Immature natural killer cell (primary cell): ENCODE measurements at regions not wholly inside any gene's neighbourhood (a gene's known extent, or its start where the extent isn't known, plus 50 kb on each side); places are given as distances from the start of the nearest gene placed in this dataset.

ENCODE experiments used
- DNase-seq, 3 donors: peaks; one replicate each; pipeline ENCODE4 v3.0.0; 2022; ENCODE audit warnings: mixed read lengths in 1 of 3
- H3K27ac Mint-ChIP-seq, 6 donors: one replicate each; pipeline ENCODE4 v1.8.0; 2020; ENCODE audit warnings: mixed read lengths in 6 of 6, mild to moderate bottlenecking in 5 of 6, inconsistent platforms in 4 of 6, moderate library complexity in 3 of 6
- H3K27me3 Mint-ChIP-seq, 3 donors: one replicate each; pipeline ENCODE4 v1.8.0; 2020 to 2021; ENCODE audit warnings: low read depth in 3 of 3, mild to moderate bottlenecking in 3 of 3, mixed read lengths in 3 of 3, moderate library complexity in 3 of 3, inconsistent platforms in 1 of 3
- H3K36me3 Mint-ChIP-seq, 3 donors: one replicate each; pipeline ENCODE4 v1.8.0; 2020; ENCODE audit warnings: mixed read lengths in 3 of 3, inconsistent platforms in 2 of 3, mild to moderate bottlenecking in 2 of 3
- H3K4me1 Mint-ChIP-seq, 2 donors: one replicate each; pipeline ENCODE4 v1.8.0; 2020; ENCODE audit warnings: inconsistent platforms in 2 of 2, mild to moderate bottlenecking in 2 of 2, mixed read lengths in 2 of 2, moderate library complexity in 1 of 2
- H3K4me3 Mint-ChIP-seq, 5 donors: one replicate each; pipeline ENCODE4 v1.8.0; 2020; ENCODE audit warnings: mild to moderate bottlenecking in 5 of 5, mixed read lengths in 5 of 5, inconsistent platforms in 3 of 5, moderate library complexity in 3 of 5
- H3K9me3 Mint-ChIP-seq, 6 donors: one replicate each; pipeline ENCODE4 v1.8.0; 2020; ENCODE audit warnings: mild to moderate bottlenecking in 6 of 6, mixed read lengths in 6 of 6, inconsistent platforms in 4 of 6, moderate library complexity in 3 of 6

GRCh38 chr3:40719660-40720287 lies 195.0 kb downstream of the ZNF621 start:
- Mint-ChIP-seq H3K4me3 (no peak overlapping the region), H3K36me3 (no peaks in the 10 kb centered on the region), H3K27ac (no peak overlapping the region), H3K27me3 (peaks cover 0 to 6% (median 2%) of the 10 kb centered on the region in 3 donors), H3K9me3 (peaks cover 0 to 2% (median 0%) of the 10 kb centered on the region in 6 donors), H3K4me1 (no peaks in the 10 kb centered on the region)
- no peak for DNase-seq

DNA sequence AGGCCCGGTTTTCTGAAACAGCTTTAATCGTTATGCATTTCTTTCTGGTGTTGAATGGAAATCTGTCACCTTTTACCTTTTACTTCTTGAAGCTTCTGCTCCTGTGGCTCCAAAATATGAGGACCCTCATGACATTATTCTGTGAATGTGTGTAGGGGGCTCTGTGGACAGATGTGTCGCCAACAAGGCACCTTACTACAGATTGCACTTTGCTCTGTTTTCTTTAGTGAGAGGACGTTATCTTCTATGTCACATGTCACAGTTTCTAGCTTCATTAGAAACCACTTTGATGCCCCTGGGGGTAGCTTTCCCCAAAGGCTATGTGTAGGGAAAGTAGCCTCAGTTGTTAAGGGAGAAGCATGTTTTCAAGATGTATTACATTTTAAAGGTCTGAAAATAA lies 195.6 kb downstream of the ZNF621 start:
- no peak for DNase-seq
- Mint-ChIP-seq H3K4me3 (no peak overlapping the region), H3K36me3 (no peaks in the 10 kb centered on the region), H3K27ac (no peak overlapping the region), H3K9me3 (peaks cover 0 to 2% (median 0%) of the 10 kb centered on the region in 6 donors), H3K4me1 (no peaks in the 10 kb centered on the region), H3K27me3 (peaks cover 0 to 6% (median 2%) of the 10 kb centered on the region in 3 donors)

DNA sequence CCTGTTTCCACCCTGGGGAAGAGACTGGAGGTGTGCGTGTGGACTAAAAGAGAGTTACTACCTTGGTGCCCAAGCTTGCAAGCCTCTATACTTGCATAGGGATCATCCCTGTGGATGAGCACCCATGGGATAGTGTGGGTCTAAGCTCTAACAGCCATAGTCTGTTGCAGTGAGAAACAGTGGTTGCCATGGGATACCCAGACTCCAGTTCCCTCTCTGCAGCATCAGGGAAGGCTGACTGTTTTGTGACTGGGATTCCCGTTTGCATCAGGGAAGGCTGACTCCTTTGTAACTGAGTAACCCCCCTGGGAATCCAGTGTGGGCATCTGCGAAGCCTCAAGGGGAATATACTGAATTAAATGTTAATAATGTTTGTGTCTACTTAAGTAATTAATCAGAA lies 196.1 kb downstream of the ZNF621 start:
- Mint-ChIP-seq H3K4me3 (no peak overlapping the region), H3K27me3 (peaks cover 0 to 6% (median 2%) of the 10 kb centered on the region in 3 donors), H3K4me1 (no peaks in the 10 kb centered on the region), H3K36me3 (no peaks in the 10 kb centered on the region), H3K27ac (no peak overlapping the region), H3K9me3 (peaks cover 0 to 2% (median 0%) of the 10 kb centered on the region in 6 donors)
- DNase-seq: no peak

DNA sequence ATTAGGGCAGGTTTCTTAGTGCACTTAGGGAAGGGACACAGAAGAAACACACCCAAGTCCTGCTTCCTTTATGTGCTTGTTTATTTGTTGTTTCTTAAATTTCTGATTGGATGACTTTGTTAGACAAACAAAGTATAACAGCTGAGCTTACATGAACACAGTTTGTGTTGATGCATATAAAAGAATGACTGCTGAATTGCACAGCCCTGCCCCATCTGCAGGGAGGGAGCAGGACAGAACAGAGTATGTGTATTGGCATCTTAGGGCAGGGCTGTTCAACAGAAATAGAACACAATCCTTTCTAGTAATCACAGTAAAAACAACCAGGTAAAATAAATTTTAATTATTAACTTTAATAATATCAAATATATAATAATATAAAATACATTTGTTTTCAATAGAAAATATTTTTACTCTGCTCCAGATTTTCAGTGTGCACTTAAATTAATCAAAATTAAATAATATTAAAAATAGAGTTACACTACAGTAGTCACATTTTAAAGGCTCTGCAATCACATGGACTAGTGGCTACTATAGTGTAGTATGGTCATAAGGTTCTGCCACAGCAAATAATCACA lies 198.4 kb downstream of the ZNF621 start:
- Mint-ChIP-seq H3K36me3 (no peaks in the 10 kb centered on the region), H3K4me1 (no peaks in the 10 kb centered on the region), H3K9me3 (no peaks in the 10 kb centered on the region), H3K27me3 (peaks cover 0 to 6% (median 2%) of the 10 kb centered on the region in 3 donors), H3K4me3 (no peak overlapping the region), H3K27ac (no peak overlapping the region)
- no peak for DNase-seq

DNA sequence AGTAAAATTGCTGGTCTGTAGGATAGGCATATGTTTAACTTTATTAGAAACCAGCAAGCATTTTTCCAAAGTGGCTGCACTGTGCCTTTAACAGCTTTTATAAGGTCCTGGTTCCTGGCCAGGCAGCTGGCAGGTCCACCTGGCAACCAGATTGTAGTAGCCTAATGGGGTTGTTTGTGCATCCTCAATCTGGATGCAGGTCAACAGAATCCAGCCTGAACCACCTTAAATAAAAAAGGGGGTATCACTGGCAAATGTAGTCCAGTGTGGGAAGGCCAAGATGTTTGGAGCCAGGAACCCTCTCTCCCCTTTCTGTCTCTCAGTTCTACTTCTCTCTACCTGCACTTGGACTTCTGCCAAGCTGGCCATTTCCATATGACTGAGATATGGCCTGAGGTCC lies 200.3 kb downstream of the ZNF621 start:
- no peak for DNase-seq
- Mint-ChIP-seq H3K9me3 (peaks cover under 1 to 15% (median 6%) of the 10 kb centered on the region in 6 donors), H3K27ac (no peak overlapping the region), H3K4me3 (no peak overlapping the region), H3K36me3 (no peaks in the 10 kb centered on the region), H3K4me1 (no peaks in the 10 kb centered on the region), H3K27me3 (peaks cover 1 to 4% (median 2%) of the 10 kb centered on the region in 3 donors)

- H3K9me3 Mint-ChIP-seq: peaks cover 4 to 28% (median 14%) of the 10 kb centered on the region in 6 donors
Measured at GRCh38 chr3:40731445-40731844, 206.7 kb downstream of the ZNF621 start.

GRCh38 chr3:40736943-40737342 lies 212.2 kb downstream of the ZNF621 start:
- Mint-ChIP-seq H3K36me3 (no peaks in the 10 kb centered on the region), H3K27ac (no peak overlapping the region), H3K4me1 (no peaks in the 10 kb centered on the region), H3K27me3 (peaks cover 2 to 3% (median 3%) of the 10 kb centered on the region in 3 donors), H3K9me3 (peaks cover 0 to 3% (median 0%) of the 10 kb centered on the region in 6 donors), H3K4me3 (no peak overlapping the region)
- no peak for DNase-seq

More at GRCh38 chr3:40731445-40731844, 206.7 kb downstream of the ZNF621 start:
- peaks cover 1 to 2% (median 1%) of the 10 kb centered on the region in 3 donors for H3K27me3 Mint-ChIP-seq
- no peak overlapping the region for H3K4me3 Mint-ChIP-seq
- DNase-seq: no peak
- H3K36me3 Mint-ChIP-seq: peaks cover 0 to 4% (median 0%) of the 10 kb centered on the region in 3 donors
- H3K27ac Mint-ChIP-seq: no peak overlapping the region
- no peaks in the 10 kb centered on the region for H3K4me1 Mint-ChIP-seq

- Mint-ChIP-seq H3K27me3 (peaks cover 2 to 3% (median 3%) of the 10 kb centered on the region in 3 donors), H3K27ac (no peak overlapping the region), H3K4me3 (no peak overlapping the region), H3K36me3 (no peaks in the 10 kb centered on the region), H3K4me1 (no peaks in the 10 kb centered on the region), H3K9me3 (no peaks in the 10 kb centered on the region)
- no peak for DNase-seq
Measured at GRCh38 chr3:40737343-40737742, 212.6 kb downstream of the ZNF621 start.

DNA sequence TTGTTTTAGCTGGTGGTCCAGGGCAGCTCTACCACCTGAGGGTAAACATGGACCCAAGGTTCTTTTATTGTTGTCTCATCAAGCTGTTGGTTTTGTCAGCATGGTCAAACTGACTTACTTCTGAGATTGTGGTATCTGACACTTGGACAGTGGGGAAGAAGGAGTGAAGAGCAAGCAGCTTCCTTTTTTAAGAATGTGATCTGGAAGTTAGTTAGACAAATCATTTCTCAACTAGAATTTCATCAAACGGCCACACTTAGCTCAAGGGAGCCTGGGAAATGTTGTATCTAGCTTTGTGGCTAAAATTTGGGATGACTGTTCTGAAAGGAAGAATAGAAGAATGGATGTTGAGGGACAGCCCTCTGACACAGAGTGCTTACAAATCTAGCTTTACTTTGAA lies 215.2 kb downstream of the ZNF621 start:
- no peak overlapping the region for H3K27ac Mint-ChIP-seq
- H3K36me3 Mint-ChIP-seq: no peaks in the 10 kb centered on the region
- no peaks in the 10 kb centered on the region for H3K9me3 Mint-ChIP-seq
- no peak overlapping the region for H3K4me3 Mint-ChIP-seq
- peaks cover 2 to 3% (median 3%) of the 10 kb centered on the region in 3 donors for H3K27me3 Mint-ChIP-seq
- DNase-seq: no peak
- no peaks in the 10 kb centered on the region for H3K4me1 Mint-ChIP-seq

- no peaks in the 10 kb centered on the region for H3K36me3 Mint-ChIP-seq
- H3K27me3 Mint-ChIP-seq: peaks cover 2 to 8% (median 3%) of the 10 kb centered on the region in 3 donors
- no peak for DNase-seq
- no peak overlapping the region for H3K4me3 Mint-ChIP-seq
- no peaks in the 10 kb centered on the region for H3K4me1 Mint-ChIP-seq
- H3K27ac Mint-ChIP-seq: no peak overlapping the region
- H3K9me3 Mint-ChIP-seq: peaks cover 0 to 2% (median 0%) of the 10 kb centered on the region in 6 donors
Measured at GRCh38 chr3:40741729-40742128, 217.0 kb downstream of the ZNF621 start.

DNA sequence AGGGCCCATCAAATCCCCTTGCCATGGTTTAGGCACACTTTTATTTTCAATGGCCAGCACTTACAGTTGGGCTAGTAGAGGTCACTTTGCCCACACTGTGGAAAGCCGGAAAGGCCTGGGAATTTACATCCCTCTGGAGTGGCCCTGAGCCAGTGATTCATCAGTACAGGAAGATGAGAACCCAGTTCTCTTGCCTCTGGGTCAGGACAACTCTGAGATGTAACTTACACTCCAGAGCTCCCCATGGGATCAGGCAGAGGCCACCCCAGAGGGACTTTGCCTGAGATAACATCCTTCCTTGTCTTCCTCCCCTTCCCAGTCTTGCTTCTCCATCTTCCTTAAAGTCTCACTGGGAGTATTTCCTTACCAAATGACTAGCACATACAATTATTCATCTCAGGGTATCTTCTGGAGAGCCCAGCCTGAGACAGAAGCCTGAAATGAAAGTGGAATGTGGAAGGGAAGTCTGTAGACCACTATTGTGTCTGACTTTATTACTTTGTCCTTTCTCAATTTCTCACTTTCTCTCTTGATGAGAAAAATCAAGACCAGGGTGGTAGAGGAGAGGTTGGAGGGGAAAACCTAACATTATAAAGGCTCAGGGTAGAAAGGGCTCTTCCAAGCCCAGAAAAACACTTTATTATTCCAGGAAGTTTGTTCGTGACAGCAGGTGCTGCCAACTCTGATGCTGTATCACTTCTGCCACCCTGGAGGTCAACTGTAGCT lies 220.8 kb downstream of the ZNF621 start:
- DNase-seq: no peak
- Mint-ChIP-seq H3K27me3 (peaks cover 0 to 12% (median 0%) of the 10 kb centered on the region in 3 donors), H3K27ac (no peak overlapping the region), H3K4me1 (no peaks in the 10 kb centered on the region), H3K9me3 (peaks cover 0 to 2% (median 0%) of the 10 kb centered on the region in 6 donors), H3K36me3 (no peaks in the 10 kb centered on the region), H3K4me3 (no peak overlapping the region)

- no peak for DNase-seq
- H3K9me3 Mint-ChIP-seq: peaks cover 0 to 5% (median 0%) of the 10 kb centered on the region in 6 donors
- no peak overlapping the region for H3K4me3 Mint-ChIP-seq
- H3K36me3 Mint-ChIP-seq: no peaks in the 10 kb centered on the region
- H3K27me3 Mint-ChIP-seq: peaks cover 4 to 10% (median 5%) of the 10 kb centered on the region in 3 donors
- H3K4me1 Mint-ChIP-seq: no peaks in the 10 kb centered on the region
- no peak overlapping the region for H3K27ac Mint-ChIP-seq
Measured at GRCh38 chr3:40751666-40752065, 226.9 kb downstream of the ZNF621 start.

DNA sequence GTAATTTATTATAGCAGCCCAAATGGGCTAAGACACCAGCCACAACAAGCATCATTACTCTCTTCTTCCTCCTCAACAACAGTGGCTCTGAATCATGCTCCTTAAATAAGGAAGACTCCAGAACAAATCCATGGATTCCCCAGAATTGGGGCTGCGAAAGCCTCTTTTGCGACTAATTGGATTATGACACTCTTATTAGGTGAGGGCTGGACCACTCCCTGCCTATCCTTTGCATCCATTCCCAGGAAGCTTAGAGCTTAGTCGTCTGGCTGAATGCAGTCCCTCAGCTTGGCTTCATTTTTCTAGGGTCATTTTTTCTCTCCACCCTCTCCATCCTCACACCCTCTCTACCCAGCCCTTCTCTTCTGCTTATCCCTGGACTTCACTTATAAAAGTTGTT lies 227.7 kb downstream of the ZNF621 start:
- DNase-seq: no peak
- Mint-ChIP-seq H3K27ac (no peak overlapping the region), H3K4me3 (no peak overlapping the region), H3K9me3 (peaks cover 0 to 5% (median under 1%) of the 10 kb centered on the region in 6 donors), H3K4me1 (no peaks in the 10 kb centered on the region), H3K27me3 (peaks cover 5 to 8% (median 7%) of the 10 kb centered on the region in 3 donors), H3K36me3 (no peaks in the 10 kb centered on the region)

DNA sequence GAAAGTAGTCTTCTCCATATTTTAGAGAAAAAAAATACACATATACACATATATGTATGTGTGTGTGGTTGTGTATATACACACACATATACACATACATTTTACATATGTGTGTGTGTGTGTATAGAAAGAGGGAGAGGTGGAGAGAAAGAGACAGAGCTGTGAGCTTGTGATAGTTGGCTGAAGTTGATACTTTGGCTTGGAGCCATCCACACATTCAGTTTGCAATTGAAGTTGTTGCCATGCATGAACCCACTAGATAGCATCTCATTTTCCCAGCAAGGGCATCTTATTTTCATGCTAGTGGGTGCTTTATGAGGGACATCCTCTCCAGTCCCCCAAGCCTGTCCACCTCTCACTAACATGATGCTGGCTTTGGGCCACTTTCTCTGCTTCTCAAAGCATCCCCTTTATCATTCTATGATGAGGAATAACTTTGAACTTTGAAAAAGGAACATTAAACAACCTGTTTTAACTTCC lies 228.6 kb downstream of the ZNF621 start:
- peaks cover 0 to 5% (median under 1%) of the 10 kb centered on the region in 6 donors for H3K9me3 Mint-ChIP-seq
- H3K4me1 Mint-ChIP-seq: no peaks in the 10 kb centered on the region
- no peak for DNase-seq
- H3K27me3 Mint-ChIP-seq: peaks cover 5 to 7% (median 7%) of the 10 kb centered on the region in 3 donors
- no peak overlapping the region for H3K4me3 Mint-ChIP-seq
- H3K36me3 Mint-ChIP-seq: no peaks in the 10 kb centered on the region
- no peak overlapping the region for H3K27ac Mint-ChIP-seq
